ENCODE measurements at regions not wholly inside any gene's neighbourhood (a gene's known extent, or its start where the extent isn't known, plus 50 kb on each side); places are given as distances from the start of the nearest gene placed in this dataset.

- ChIA-PET RAD21 (ENCODE audit: low non-redundant PET in 1 of 2, low total read pairs in 2 of 2, uncharacterized antibody in 2 of 2, unreplicated experiment in 2 of 2) (no interaction called here), CTCF (no interaction called here), POLR2A (no interaction called here)
- Histone ChIP-seq H3K4me3 (replicated peaks in 1 of 2; ENCODE audit: low read depth in 1 of 2, low read length in 2 of 2) (no peak overlapping the region), H3K27ac (ENCODE audit: low read depth, low read length) (no peak overlapping the region), H3K27me3 (ENCODE audit: insufficient read depth, low read length) (no peaks in the 10 kb centered on the region), H3K79me2 (ENCODE audit: insufficient read depth, low read length) (no peaks in the 10 kb centered on the region), H3K9ac (ENCODE audit: low read length) (no peak overlapping the region), H3K9me3 (ENCODE audit: control insufficient read depth in 1 of 2, insufficient read depth in 1 of 2, low read depth in 1 of 2, low read length in 2 of 2) (no peaks in the 10 kb centered on the region), H3K4me1 (ENCODE audit: control insufficient read depth in 1 of 2, insufficient read depth in 2 of 2, low read length in 2 of 2) (no peaks in the 10 kb centered on the region), H3K9me2 (ENCODE audit: insufficient read depth) (no peaks in the 10 kb centered on the region), H3K4me2 (ENCODE audit: low read length) (no peak overlapping the region), H4K20me1 (ENCODE audit: insufficient read depth) (no peaks in the 10 kb centered on the region), H2AFZ (ENCODE audit: low read depth, low read length, poor library complexity, severe bottlenecking) (no peak overlapping the region), H3K36me3 (ENCODE audit: control insufficient read depth in 1 of 2, insufficient read depth in 2 of 2, low read length in 2 of 2) (no peaks in the 10 kb centered on the region)
- intact Hi-C loops (cut with micrococcal nuclease): no loop called here
- ATAC-seq (no peak), DNase-seq (ENCODE audit: low read depth, low spot score) (no peak)
- TF ChIP-seq ZBTB33 (IDR thresholded peaks at IDR 0.05; ENCODE audit: extremely low read depth, insufficient replicate concordance, low read length) (no peak), ZFX (IDR thresholded peaks at IDR 0.05) (no peak), ZNF274 (IDR thresholded peaks at IDR 0.05; ENCODE audit: low read depth, low read length) (no peak), YY1 (IDR thresholded peaks at IDR 0.05; ENCODE audit: extremely low read depth, insufficient replicate concordance, low read depth, low read length) (no peak), POLR2AphosphoS5 (IDR thresholded peaks at IDR 0.05; ENCODE audit: low read depth, low read length) (no peak), POLR2A (IDR thresholded peaks at IDR 0.05; ENCODE audit: borderline replicate concordance, extremely low read depth, insufficient read depth, insufficient read length) (no peak), ELF1 (IDR thresholded peaks at IDR 0.05; ENCODE audit: borderline replicate concordance, low read depth) (no peak), REST (IDR thresholded peaks at IDR 0.05; ENCODE audit: low read depth) (no peak), ATF3 (IDR thresholded peaks at IDR 0.05) (no peak), EGR1 (IDR thresholded peaks at IDR 0.05; ENCODE audit: low read depth) (no peak), CEBPB (IDR thresholded peaks at IDR 0.05; ENCODE audit: low read depth) (no peak), TCF7L2 (IDR thresholded peaks at IDR 0.05; ENCODE audit: borderline replicate concordance, extremely low read depth, insufficient read depth, insufficient read length) (no peak), MAX (IDR thresholded peaks at IDR 0.05) (no peak), JUND (IDR thresholded peaks at IDR 0.05) (no peak), SRF (IDR thresholded peaks at IDR 0.05; ENCODE audit: low read depth) (no peak), CBX3 (IDR thresholded peaks at IDR 0.05; ENCODE audit: low read depth) (no peak), RAD21 (IDR thresholded peaks at IDR 0.05; ENCODE audit: low read depth) (no peak)
- no TSS peak for BruUV-seq (replicated peaks)
These were observed 449.8 kb upstream of the AR start for GRCh38 chrX:67094061-67094460.

Measured in HCT116 (cell line).